AG09319 (cell line): ENCODE measurements at regions not wholly inside any gene's neighbourhood (a gene's known extent, or its start where the extent isn't known, plus 50 kb on each side); places are given as distances from the start of the nearest gene placed in this dataset.

Experiments
- DNase-seq: peaks from one replicate; pipeline ENCODE4 v3.0.0-alpha.2; 2010; ENCODE audit warnings: low read depth; ENCODE audit errors: extremely low read depth
- TF ChIP-seq, protein P1 (sequence below): IDR thresholded peaks from 2 replicates; pipeline ENCODE4 v1.5.1; 2011; ENCODE audit warnings: low read depth, mild to moderate bottlenecking, inconsistent platforms, low read length, moderate library complexity

DNA sequence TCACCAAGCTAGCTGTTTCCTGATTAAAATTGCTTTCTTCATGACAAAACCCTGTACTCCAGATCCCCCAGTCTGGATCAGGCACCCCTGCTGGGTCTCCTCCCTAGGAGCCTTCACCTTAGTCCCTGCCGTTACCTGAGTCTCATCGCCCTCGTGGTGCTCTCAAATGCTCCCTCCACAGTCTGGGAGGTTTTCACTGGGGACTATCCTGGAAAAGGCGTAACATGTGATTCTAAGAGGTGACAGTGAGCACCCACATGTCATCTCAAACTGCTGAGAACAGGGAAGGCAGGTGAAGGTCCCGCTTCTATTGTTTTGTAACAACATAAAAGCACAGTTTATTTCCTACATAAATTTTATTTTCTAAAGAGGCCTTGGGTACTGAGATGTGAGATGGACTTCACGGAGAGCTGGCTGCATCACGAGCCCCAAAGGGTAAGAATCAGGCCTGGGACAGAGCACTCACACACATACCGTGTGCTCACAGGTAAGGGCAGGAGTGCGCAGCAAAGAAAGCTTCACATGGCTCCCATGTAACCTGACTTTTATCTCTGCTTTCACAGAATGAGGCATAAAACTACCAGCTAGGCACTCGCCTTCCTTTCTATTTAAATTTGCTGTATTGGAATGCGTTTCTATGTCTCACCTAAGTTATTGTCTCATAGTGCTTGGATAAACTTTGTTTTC lies 531.5 kb downstream of the RNF144A start:
- no peak for DNase-seq
- TF ChIP-seq, protein P1, sequence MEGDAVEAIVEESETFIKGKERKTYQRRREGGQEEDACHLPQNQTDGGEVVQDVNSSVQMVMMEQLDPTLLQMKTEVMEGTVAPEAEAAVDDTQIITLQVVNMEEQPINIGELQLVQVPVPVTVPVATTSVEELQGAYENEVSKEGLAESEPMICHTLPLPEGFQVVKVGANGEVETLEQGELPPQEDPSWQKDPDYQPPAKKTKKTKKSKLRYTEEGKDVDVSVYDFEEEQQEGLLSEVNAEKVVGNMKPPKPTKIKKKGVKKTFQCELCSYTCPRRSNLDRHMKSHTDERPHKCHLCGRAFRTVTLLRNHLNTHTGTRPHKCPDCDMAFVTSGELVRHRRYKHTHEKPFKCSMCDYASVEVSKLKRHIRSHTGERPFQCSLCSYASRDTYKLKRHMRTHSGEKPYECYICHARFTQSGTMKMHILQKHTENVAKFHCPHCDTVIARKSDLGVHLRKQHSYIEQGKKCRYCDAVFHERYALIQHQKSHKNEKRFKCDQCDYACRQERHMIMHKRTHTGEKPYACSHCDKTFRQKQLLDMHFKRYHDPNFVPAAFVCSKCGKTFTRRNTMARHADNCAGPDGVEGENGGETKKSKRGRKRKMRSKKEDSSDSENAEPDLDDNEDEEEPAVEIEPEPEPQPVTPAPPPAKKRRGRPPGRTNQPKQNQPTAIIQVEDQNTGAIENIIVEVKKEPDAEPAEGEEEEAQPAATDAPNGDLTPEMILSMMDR, result no peak

DNA sequence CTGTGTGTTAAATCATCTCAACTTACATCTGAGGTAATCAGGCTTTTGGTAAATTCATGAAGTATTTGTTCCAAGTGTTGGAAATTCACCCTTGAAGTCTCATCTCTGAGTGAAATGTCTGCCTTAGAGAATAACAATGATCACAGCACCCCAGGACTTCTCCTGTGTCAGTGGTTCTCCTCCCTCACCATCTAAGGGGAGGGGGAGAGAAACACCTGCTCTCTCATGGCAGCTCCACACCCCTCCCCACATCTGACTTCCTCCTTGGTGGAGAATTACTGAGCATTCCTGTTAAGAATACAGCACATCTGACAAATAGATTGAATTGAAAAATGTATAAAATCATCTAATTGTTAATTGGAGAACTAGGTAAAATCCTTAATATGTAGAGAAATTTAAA lies 532.1 kb downstream of the RNF144A start:
- DNase-seq, result no peak
- TF ChIP-seq, protein P1, result no peak

DNA sequence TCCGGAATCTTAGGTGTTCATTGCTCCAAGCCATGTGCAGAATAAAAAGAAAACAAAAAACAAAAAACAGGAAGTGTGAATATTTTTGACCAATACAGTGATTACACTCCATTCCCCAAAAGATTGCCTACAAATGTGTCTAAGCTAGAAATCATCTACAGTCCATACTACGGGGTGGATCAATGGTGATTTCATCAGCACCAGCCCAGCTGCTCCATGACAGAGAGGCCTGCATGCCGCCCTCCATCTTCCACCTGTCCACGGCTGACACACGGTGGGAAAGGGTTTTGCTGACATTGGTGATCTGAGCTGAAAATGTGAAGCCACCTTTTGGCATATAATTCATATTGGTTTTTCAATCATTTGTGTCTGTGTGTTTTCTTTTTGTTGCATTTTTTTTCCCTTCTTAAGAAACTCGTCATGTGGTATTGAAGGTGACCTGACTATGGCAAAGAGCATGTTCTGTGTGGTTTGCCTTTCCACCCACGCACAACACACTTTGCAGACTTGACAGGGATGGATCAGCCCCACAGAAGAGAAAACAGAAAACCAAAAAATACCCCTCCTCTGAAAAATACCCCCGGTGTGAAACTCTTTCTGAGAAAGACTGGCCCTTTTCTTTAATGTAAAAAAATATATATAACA lies 533.1 kb downstream of the RNF144A start:
- no peak for DNase-seq
- TF ChIP-seq, protein P1, result no peak

GRCh38 chr2:7450833-7451190 lies 533.6 kb downstream of the RNF144A start:
- no peak for DNase-seq
- TF ChIP-seq, protein P1, result no peak

DNA sequence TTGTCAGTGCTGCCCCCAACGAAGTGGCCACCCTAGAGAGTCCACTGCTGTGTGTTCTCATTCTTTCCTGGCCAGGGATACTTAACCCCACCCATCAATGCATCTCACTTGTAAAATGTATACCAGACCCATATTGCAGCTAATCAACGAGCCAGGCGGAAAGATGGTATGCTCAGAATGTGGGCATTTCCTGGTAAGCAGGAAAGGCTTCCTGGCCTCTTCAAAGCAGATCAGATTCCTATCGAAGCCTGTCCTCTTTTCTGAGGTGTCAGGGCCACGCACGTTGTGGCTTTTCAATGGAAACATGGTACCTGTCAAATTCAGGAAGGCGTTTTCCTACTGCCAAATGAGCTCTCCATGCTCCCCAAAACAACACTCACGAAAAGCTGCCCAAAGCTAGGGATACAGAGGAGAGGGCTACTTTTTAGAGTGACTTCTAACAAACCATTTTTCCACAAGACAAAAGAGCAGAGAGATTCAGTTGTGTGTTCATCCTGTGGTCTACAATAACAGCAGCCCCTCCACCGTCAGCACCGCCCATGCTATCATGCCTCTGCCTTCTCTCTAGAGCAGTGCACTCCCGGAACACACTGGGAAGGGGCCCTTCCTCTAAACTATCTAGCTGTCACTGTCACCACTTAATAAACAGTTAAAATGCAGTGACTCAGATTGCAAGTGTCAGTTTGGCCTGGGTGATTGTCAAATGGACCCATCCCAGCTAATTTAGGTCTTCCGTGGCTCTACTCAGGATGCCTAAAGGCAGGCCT lies 535.1 kb downstream of the RNF144A start:
- TF ChIP-seq, protein P1, result no peak
- no peak for DNase-seq

GRCh38 chr2:7454592-7454991 lies 537.4 kb downstream of the RNF144A start:
- no peak for DNase-seq
- TF ChIP-seq, protein P1, result no peak

- TF ChIP-seq, protein P1, result no peak
- no peak for DNase-seq
Measured at GRCh38 chr2:7456762-7457161, 539.5 kb downstream of the RNF144A start.
